ENCODE measurements at regions not wholly inside any gene's neighbourhood (a gene's known extent, or its start where the extent isn't known, plus 50 kb on each side); places are given as distances from the start of the nearest gene placed in this dataset.
"Not testable (repeated sequence)": the region's sequence is repeated elsewhere in the genome, so short reads cannot be mapped to it uniquely, and the experiment has no call there.

DNA sequence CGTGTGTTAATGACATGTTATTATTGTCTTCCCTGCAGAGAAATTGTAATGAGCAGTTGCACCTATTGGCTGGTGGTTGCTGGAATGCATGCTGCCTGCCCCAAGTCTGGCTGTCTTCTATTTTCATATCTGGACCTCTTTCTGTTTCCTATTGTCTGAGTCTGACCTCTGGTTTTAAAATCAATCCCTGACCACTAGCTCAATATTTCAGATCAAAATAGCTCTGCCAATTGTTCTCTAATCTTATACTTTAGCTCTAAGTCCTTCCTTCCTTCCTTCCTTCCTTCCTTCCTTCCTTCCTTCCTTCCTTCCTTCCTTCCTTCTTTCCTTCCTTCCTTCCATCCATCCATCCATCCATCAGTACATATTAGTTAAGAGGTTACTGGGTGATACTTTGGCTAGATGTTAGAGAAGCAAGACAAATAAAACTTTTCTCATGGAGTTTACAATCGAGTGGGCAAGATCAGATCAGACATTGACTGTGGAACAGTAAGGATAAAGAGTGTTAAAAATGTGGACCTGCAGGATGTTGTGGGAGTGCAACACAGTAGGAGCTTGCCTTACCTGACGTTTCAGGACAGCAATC, 417.1 kb downstream of the SOCS6 start:
- no peak for DNase-seq

DNA sequence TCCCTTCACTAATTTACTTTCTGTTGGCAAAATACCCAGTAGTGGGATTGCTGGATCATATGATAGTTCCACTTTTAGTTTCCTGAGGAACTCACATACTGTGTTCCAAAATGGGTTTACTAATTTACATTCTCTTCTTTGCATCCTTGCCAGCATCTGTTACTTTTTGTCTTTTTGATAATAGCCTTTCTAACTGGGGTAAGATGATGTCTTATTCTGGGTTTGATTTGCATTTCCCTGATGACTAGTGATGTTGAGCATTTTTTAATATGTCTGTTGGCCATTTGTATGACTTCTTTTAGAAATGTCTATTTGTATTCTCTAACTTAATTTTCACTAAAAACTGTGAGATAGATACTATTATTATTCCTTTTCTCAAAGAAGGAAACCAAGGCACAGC, 411.7 kb downstream of the SOCS6 start:
- no peak for DNase-seq

DNA sequence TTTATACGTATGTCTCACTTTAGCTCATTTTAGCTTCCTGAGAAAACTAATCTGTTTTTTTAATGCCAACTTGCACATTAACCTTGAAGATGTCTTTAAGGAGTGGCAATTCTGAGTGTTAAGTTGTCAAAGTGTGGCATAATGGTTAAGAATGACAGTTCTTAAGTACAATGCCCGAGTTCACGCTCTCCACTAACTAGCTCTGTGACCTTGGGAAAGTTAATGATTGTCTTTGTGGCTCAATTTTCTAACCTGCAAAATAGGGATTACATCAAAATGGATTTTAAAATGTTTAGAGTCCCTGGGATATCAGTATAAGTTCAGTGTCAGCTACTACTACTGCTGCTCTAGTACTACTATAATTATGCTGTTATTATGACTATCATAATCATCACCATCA, 409.7 kb downstream of the SOCS6 start:
- DNase-seq, result no peak

DNA sequence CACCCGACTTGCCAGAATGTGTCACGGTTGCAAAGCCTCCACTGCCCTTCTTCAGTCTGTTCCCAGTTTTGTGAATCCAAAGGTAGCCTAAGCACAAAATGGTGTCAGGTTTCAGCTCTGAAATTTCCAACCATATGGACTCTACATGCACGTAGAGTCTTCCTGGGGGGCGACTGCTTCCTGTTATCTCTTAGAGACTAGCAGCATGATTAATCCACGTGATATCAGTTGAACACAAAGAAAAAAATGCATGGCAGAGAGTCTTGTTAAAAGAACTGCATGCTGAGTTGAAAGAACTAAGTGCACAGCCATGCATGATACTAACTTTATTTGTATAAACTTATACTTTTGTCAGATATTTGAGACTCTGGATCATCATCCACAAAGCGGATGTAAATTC, 404.4 kb downstream of the SOCS6 start:
- DNase-seq, result no peak

DNA sequence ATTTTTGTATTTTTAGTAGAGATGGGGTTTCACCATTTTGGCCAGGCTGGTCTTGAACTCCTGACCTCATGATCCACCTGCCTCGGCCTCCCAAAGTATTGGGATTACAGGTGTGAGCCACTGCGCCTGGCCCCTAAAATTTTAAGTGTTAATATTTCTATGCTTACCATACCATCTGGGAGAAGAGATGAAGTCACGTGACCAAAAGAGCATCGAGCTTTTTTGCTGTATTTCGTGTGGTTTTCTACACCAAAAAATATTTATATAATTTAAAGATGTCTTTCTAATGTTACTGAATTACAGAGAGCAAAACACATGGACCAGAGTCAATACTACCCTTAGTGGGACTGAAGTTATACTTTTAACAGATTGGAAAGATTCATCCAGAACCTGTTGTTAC, 400.9 kb downstream of the SOCS6 start:
- not testable (repeated sequence) for DNase-seq

DNA sequence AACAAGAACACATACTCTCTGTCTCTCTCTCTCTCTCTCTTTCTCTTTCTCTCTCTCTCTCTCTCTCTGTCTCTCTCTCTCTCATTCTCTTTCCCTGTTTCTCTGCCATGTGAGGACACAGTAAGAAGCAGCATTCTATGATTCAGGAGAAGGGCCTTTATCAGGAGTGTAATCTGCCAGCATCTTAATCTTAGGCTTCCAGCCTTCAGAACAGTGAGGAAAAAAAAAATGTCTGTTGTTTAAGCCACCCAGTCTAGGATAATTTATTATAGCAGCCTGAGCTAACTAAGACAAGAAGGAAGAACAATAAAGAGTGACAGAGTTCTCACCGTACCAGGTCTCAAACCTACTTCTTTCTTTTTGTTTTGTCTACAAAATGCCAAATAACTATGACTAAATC, 399.4 kb downstream of the SOCS6 start:
- no peak for DNase-seq

DNA sequence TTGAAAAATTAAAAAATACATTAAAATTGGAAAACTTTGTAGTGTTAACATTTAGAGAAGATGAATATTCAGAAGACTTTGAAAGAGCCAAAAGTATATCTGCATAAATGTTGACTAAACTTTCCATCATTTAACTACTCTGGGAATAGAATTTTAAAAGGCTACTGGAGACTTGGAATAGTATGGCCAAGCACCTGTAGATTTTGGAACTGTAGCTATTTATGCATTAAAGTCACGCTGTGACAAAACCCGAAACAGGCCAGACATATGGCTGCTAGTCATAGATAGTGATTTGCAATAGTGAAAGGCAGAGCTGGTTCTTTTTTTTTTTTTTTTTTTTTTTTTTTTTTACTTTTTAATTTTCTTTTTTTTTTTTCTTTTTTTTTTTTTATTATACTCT, 396.0 kb downstream of the SOCS6 start:
- DNase-seq, result no peak

DNA sequence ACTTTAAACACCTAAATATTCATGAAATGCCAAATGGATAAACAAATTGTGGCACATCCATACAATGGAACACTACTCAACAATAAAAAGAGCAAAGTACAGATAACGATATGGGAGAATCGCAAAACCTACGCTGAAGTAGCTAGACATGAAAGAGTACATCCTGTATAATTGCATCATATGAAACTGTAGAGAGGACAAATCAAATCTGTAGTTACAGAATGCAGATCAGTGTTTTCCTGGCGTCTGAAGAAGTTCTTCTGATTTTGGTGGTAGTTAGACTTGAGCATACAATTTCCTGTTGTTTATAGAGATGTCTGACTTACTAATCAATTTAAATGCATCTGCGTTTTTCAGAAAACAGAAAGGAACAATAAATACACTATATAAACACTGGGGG, 394.4 kb downstream of the SOCS6 start:
- DNase-seq, result no peak

DNA sequence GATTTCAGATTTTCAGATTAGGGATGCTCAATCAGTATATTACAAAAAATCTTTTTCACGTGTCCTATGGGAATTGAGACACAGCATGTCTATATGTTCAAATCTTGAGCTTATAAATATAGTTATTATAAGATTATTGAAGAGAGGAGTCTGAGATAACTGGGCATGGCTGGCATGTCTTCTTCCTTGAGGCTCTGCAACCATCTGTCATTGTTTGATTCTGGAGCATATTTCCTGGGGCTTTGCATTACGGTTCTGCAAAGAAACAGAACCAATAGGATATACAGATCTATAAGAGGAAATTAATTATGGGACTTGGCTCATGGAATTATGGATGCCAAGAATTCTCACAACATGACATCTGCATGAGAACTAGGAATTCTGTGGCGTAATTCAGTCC, 386.1 kb downstream of the SOCS6 start:
- DNase-seq, result no peak

DNA sequence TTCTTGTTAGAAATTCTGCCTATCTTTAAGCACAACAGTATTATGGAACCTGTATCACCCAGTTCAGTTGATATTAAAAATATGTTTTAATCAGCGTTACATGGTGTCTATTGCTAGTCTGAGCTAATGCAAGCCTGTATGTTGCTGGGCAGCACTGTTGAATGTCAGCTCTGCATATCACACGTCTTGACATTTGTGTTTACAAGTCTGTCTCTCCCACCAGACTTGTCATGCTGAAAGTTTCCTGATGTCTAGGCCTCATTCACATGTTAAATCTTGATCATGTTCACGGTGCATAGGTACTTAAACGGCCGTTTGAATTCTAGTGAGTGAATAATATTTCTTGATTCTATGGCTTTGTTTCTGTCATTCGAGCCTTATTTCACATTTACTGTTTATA, 385.0 kb downstream of the SOCS6 start:
- no peak for DNase-seq

DNA sequence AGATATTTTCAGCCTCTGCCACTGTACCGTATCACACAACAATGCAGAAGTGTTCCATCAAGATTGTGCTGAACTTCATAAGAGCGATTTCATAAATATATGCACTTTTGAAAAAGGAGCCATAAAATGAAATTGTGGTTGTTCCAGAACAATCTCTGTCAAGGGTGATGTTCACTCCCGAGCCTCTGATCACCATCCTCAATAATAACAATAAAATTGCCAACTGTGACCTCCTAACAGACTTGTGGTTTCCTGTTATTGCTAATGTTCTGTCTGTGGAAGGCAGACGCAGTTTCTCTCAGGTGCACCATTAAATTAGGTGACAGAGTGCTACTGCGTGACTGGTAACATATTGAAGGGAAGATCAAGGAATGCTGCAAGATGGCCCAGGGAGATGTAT, 383.7 kb downstream of the SOCS6 start:
- DNase-seq, result no peak

DNA sequence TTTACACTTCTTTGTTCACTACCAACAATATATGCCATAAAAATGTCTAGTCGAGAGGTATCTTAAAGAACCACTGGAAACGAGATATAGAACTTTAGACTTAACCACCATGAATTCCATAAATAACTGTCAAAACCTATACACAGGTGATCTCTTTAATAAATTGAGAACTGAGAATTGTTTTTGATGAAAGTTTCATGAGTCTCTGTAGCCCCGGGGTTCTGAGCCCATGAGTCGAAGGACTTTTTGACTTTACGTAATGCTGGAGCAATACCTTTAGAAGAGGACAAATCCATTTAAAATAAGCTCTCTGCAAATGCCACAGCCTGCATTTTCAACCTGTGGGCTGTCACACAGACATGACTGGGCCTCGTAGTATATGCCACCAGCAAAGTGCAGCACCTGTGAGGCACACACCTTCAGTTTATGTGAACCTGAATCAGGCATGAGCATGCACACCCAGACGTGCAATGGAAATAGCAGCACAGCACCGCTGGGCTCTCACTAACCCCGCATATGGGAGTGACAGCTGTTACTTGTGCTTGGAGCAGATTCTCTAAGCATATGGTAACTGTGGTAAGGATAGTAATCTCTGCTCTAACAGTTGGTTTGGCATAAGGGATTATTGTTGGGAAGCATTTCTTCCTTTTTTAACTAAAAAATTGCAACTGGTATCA, 383.2 kb downstream of the SOCS6 start:
- no peak for DNase-seq

DNA sequence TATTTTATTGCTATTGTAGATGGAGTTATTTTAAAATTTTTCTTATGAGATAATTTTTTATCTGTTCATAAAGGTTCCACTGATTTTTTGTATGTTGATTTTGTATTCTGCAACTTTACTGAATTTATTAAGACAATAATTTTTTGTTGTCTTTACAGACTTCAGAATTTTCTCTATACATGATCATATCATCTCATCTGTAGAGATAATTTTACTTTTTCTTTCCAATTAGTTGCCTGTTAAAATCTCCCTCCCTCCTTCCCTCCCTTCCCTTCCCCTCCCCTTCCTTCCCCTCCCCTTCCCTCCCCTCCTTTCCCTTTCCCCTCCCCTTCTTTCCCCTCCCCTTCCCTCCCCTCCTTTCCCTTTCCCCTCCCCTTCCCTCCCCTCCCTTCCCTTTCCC, 378.1 kb downstream of the SOCS6 start:
- no peak for DNase-seq

DNA sequence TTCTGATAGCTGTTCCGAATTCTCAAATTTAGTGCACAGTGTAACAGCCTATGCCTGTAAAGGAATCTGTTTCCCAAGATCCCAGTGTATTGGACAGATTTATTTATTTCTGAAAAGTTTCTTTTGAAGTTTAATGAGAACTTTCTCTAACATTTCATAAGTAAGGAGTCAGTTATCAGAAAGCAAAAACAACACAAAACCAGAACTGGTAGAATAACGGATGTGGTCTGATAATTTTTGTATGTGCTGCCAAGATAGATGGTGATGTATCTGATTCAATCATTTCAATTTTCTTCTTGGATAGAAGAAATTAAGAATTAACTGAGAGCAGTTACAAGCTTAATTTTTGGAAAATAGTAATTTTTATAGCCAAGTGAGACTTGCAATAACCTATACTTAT, 374.3 kb downstream of the SOCS6 start:
- DNase-seq, result no peak

DNA sequence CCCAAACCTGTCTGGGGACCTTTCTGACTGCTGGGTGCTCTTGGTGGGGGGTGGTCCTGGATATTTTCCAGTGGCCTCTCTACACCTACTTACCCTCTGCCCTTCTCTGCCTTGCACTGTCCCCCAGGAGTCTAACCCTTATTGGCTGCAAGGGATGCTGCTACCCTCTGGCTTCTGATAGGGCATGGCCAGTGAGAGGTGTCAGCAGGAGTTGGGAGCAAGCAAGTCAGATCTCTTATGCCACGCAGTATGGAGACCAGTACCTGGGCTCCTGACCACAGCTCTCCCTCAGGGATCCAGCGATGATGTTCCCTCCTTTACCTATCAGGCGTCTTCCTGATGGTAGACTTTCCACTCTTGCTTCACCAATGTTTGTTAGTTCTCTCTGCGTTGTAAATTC, 373.7 kb downstream of the SOCS6 start:
- no peak for DNase-seq

DNA sequence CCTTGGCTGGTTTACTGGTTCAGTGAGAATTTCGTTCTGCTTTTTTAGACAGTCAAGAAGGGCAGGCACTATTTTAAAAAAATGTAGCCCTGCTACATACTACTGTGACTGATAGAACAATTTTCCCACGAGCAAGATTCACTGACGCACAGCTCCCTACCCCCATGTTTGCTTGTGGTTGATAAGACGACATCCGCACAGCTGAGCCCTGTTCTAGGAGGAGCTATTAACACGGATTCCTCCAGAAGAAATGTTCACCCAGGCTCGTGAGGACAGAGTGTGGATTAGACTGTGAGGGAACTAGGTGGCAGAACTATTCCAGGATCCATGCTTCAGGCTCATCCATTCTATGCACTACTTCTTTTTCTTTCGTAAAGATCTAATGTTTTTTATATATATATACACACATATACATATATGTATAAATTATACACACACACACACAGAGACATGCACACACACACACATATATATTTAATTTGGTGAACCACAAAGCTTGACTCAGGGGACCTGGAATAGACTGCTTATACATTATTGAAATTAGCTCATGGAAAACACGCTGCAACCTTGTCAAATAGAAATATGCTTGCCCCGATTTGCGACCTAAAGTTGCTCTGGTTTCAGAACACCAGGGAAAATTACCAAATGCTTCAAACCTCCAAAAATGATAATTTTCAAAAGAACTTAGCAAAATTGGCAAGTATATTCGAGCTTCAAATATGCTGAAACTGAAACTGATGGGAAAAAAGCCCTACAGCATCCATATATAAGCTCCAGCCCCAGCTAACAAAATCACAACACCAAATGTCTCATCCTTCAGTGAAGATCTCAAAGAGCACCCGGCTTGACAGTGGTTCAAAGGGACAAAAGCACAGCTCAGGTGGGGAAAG, 370.4 kb downstream of the SOCS6 start:
- no peak for DNase-seq

DNA sequence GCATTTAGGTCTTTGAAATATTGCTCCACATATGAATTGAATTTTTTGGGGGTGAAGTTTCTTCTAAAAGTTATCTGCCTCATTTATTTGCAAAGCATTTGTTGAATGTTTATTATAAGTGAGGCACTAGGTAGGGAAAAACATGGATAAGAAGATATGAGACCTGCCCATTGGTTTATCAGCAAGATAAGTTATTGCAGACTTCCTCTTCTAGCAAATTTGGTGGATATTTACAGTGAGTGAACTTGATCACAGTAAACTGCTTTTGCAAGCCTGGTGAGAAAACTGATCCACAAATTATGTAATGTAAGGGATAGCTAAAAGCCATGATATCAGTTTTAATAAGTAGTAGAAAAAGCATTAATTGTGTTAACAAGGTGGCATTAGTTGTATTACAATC, 364.8 kb downstream of the SOCS6 start:
- DNase-seq, result no peak

DNA sequence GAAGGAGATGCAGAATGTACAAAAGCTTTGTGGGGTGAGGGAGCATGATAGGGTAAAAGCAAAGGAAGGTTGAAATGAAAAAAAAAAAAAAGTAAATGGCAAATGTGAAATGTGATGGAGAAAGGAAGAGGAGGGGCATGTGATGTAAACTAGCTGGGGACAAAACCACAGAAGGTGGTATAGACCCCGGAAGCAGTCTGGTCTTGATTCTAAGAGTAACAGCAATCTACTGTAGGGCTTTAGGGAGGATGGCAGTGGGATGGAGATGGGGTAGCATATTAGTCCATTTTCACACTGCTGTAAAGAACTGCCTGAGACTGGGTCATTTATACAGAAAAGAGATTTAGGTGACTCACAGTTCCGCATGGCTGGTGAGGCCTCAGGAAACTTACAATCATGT, 362.0 kb downstream of the SOCS6 start:
- no peak for DNase-seq

DNA sequence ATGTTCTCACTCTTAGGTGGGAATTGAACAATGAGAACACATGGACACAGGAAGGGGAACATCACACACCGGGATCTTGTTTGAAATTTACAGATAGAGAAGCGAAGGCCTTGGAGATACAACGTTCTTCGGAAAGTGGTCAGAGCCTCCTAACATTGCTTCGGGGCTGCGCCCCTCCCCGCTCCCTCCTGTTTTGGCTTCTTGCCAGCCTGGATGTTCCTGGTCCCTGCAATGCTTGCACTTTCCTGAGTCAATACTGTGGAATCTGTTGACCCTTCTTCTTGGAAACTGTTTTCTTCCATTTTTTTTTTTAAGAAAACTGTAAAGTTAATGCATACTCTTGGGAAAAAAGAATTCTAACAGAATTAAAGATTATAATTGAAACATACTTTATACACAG, 360.8 kb downstream of the SOCS6 start:
- no peak for DNase-seq

DNA sequence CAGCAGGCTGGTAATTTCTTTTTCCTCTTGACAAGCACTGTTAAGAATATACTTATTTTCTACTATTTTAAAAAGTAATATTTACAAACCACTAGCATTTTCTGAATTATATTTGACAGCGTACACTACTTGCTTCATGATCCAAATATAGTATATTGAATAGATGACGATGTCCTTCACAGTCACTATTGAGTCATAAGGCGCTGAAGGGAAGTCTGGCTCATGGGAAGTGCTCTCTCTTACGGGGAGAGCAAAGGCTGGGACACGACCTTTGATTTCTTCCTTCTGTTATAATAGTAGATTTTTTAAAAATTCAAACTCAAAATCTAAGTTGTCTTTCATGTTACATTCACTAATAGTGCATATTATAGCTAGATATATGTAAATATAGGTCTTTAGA, 357.1 kb downstream of the SOCS6 start:
- DNase-seq, result no peak

DNA sequence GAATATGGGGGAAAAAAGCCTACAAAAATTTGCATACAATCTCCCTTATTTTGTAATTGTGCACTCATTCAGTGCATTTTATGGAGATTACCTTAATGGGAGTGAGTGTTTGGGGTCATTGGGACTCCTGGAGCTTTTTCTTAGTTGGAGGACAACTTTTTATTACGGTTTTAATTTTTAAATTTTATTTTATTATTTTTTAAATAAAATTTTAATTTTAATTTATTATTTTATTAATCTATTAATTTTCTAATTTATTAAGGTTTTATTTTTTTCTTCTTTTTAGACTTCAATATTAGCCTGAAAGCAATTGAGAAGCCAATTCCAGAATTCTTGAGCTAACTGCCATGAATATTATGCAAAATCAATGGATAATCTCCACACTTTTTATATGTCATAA, 355.0 kb downstream of the SOCS6 start:
- DNase-seq, result no peak

DNA sequence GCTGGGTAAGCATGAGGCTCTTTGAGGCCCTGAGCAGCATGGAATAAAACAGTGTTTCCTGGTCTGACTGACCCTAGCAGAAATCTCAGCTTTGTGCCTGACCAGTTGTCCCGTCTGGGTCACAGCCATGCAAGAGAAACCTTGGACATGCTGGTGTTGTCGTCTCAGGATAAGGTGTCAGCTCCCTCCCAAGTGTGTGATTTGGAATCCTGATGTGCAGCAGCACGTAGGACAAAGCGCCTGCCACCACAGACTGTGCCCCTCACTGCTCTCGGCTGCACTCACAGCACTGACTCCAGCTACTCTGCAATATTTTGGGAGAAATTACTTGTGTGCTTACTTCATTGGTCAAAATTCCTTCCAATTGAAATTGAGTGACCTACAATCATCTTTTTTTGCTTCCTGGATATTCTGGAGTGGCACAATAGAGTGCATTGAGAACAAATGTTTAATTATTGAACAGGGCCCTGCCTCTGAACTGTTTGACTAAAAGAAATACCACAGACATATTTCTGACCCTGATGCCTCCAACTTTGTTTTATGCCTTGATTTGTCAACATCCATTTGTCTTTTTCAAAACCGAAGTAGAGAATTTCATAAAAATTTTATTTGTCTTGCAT, 352.4 kb downstream of the SOCS6 start:
- no peak for DNase-seq

DNA sequence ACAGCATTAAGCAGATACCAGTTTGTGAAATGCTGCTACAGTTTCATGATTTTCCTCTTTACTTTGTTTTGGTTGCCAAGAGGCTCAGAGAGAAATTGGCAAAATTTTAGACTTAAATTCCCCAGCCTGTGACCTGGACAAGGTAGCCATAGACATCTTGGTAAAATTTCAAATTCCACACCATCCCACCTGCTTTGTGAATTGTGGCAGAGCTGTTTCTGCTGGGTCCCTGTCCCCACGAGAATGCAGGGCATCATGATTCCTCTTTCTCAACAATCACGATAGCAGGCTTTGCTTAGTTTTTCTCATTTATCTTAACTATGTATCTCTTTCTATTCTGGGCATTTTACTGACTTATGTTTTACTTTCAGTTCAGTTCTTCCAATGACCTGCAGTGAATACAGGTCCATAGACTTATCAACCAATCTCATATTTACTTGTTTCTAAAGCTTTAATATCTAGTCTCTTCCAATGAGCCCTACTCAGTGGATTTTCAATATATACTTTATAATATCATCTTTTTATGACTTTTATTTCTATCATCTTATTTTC, 351.6 kb downstream of the SOCS6 start:
- DNase-seq, result no peak

DNA sequence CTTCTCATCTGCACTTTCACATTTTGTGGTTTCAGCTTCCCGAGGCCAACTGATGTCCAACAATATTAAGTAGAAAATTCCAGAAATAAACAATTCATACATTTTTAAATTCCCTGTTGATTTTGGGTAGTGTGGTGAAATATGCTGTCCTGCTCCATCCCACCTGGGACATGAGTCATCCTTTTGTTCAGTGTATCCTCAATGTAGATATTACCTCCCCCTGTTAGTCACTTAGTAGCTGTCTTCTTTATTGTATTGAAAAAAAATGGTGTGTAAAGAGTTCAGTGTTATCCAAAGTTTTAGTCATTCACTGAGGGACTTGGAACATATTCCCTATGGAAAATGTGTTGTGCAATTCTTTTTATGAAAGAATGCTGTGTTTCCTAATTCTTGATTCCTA, 348.1 kb downstream of the SOCS6 start:
- DNase-seq, result no peak

Measured in NK-92 treated with Interleukin-12 subunit alpha and Interleukin-12 subunit beta, amount 100 ng/mL, for 24 hours (cell line).